GM23248 (cell line): ENCODE measurements at regions not wholly inside any gene's neighbourhood (a gene's known extent, or its start where the extent isn't known, plus 50 kb on each side); places are given as distances from the start of the nearest gene placed in this dataset.

Experiments
- DNase-seq: peaks from one replicate; pipeline ENCODE4 v3.0.0-alpha.2; 2015
- H2AFZ ChIP-seq: fragments of 200-600 bp; sonication (generic); 2 replicates; pipeline ENCODE4 v1.6.1; 2016; ENCODE audit warnings: antibody characterized with exemption
- H3F3A ChIP-seq: fragments of 200-600 bp; sonication (generic); 2 replicates; pipeline ENCODE4 v1.6.1; 2016; ENCODE audit warnings: mild to moderate bottlenecking, antibody characterized with exemption, mixed run types; ENCODE audit not compliant: insufficient read depth
- H3K27ac ChIP-seq: fragments of 200-600 bp; sonication (generic); 2 replicates; pipeline ENCODE4 v1.5.1; 2016; ENCODE audit warnings: mild to moderate bottlenecking
- H3K27me3 ChIP-seq: fragments of 200-600 bp; sonication (generic); replicated peaks from 2 replicates; pipeline ENCODE4 v1.6.1; 2016; ENCODE audit warnings: mild to moderate bottlenecking; ENCODE audit not compliant: insufficient read depth
- H3K36me3 ChIP-seq: fragments of 200-600 bp; sonication (generic); 2 replicates; pipeline ENCODE4 v1.6.1; 2016; ENCODE audit warnings: low read depth, mild to moderate bottlenecking
- H3K4me1 ChIP-seq: fragments of 200-600 bp; sonication (generic); 2 replicates; pipeline ENCODE4 v1.6.1; 2016; ENCODE audit warnings: mild to moderate bottlenecking; ENCODE audit not compliant: insufficient read depth
- H3K4me2 ChIP-seq: fragments of 200-600 bp; sonication (generic); one replicate; pipeline ENCODE4 v1.6.1; 2016; ENCODE audit warnings: mild to moderate bottlenecking; ENCODE audit not compliant: unreplicated experiment
- H3K4me3 ChIP-seq: fragments of 200-600 bp; sonication (generic); 2 replicates; pipeline ENCODE4 v1.5.1; 2016; ENCODE audit warnings: mild to moderate bottlenecking
- H3K79me2 ChIP-seq: fragments of 200-600 bp; sonication (generic); 2 replicates; pipeline ENCODE4 v1.6.1; 2016; ENCODE audit warnings: mild to moderate bottlenecking; ENCODE audit not compliant: insufficient read depth
- H3K9ac ChIP-seq: fragments of 200-600 bp; sonication (generic); 2 replicates; pipeline ENCODE4 v1.6.1; 2016; ENCODE audit warnings: mild to moderate bottlenecking
- H3K9me2 ChIP-seq: fragments of 200-600 bp; sonication (generic); 2 replicates; pipeline ENCODE4 v1.6.1; 2016; ENCODE audit warnings: mixed run types, mild to moderate bottlenecking, moderate library complexity; ENCODE audit not compliant: insufficient read depth
- H3K9me3 ChIP-seq: fragments of 200-600 bp; sonication (generic); one replicate; pipeline ENCODE4 v1.6.1; 2017; ENCODE audit warnings: low read depth
- H4K20me1 ChIP-seq: fragments of 200-600 bp; sonication (generic); 2 replicates; pipeline ENCODE4 v1.6.0; 2016; ENCODE audit not compliant: insufficient read depth
- EZH2 ChIP-seq: fragments of 200-600 bp; sonication (generic); IDR thresholded peaks from 2 replicates; pipeline ENCODE4 v1.6.1; 2018; ENCODE audit warnings: antibody characterized with exemption, mild to moderate bottlenecking; ENCODE audit not compliant: insufficient read depth, poor library complexity, severe bottlenecking
- EZH2phosphoT487 ChIP-seq: fragments of 200-600 bp; sonication (generic); IDR thresholded peaks from 2 replicates; pipeline ENCODE4 v1.6.1; 2018; ENCODE audit warnings: antibody characterized with exemption, moderate library complexity, mild to moderate bottlenecking, low read depth; ENCODE audit not compliant: insufficient read depth
- WGBS, 2 experiments: methylation state at CpG; one replicate each; pipeline ENCODE4 v1.1.6; 2015 to 2017; ENCODE audit warnings: low lambda C conversion rate in 2 of 2, low coverage in 1 of 2; ENCODE audit errors: missing lambda C conversion rate in 2 of 2; 5-methylcytosine and 5-hydroxymethylcytosine counted together
- in situ Hi-C: fragments of 300-500 bp; cut with MboI; formaldehyde crosslinking; loops from 2 replicates; pipeline ENCODE4 v1.15.0; 2020

GRCh38 chr13:83220241-83220640 is 662.0 kb downstream of the SLITRK1 start:
- no peak overlapping the region for H3K27ac ChIP-seq
- H3K79me2 ChIP-seq, result no peaks in the 10 kb centered on the region
- DNase-seq, result peak; percentile 36
- H3K4me1 ChIP-seq, result peaks cover 50% of the 10 kb centered on the region
- in situ Hi-C loops, result no loop called here
- no peak overlapping the region for H3K9ac ChIP-seq
- no peak overlapping the region for H3K4me2 ChIP-seq
- H3K9me3 ChIP-seq, result no peaks in the 10 kb centered on the region
- H3F3A ChIP-seq, result peaks cover 46% of the 10 kb centered on the region
- no peak overlapping the region for H2AFZ ChIP-seq
- H3K4me3 ChIP-seq, result no peak overlapping the region
- H3K36me3 ChIP-seq, result no peaks in the 10 kb centered on the region
- H3K9me2 ChIP-seq, result no peaks in the 10 kb centered on the region
- TF ChIP-seq EZH2 (no peak), EZH2phosphoT487 (no peak)
- H3K27me3 ChIP-seq, result no peaks in the 10 kb centered on the region
- WGBS, 2 experiments, result 95 to 97% methylated on average over 2 of the region's 2 CpGs
- H4K20me1 ChIP-seq, result no peaks in the 10 kb centered on the region

GRCh38 chr13:83219832-83220231 is 662.4 kb downstream of the SLITRK1 start:
- Histone ChIP-seq H3K27me3 (no peaks in the 10 kb centered on the region), H3K79me2 (no peaks in the 10 kb centered on the region), H3K27ac (no peak overlapping the region), H3K9me2 (no peaks in the 10 kb centered on the region), H3K9me3 (no peaks in the 10 kb centered on the region), H3K4me2 (no peak overlapping the region), H3K9ac (no peak overlapping the region), H4K20me1 (no peaks in the 10 kb centered on the region), H3F3A (peaks cover 49% of the 10 kb centered on the region), H2AFZ (no peak overlapping the region), H3K4me3 (no peak overlapping the region), H3K36me3 (no peaks in the 10 kb centered on the region), H3K4me1 (peaks cover 53% of the 10 kb centered on the region)
- in situ Hi-C loops, result no loop called here
- TF ChIP-seq EZH2phosphoT487 (no peak), EZH2 (no peak)
- no peak for DNase-seq
- WGBS, 2 experiments, result 98% methylated on average over 3 of the region's 3 CpGs

- in situ Hi-C loops, result no loop called here
- Histone ChIP-seq H3K4me1 (peaks cover 51% of the 10 kb centered on the region), H3K27ac (peak overlapping the region; percentile 54), H3F3A (peaks cover 38% of the 10 kb centered on the region), H2AFZ (peak overlapping the region; percentile 25), H3K27me3 (no peaks in the 10 kb centered on the region), H3K4me3 (no peak overlapping the region), H3K9me2 (no peaks in the 10 kb centered on the region), H3K79me2 (no peaks in the 10 kb centered on the region), H3K36me3 (no peaks in the 10 kb centered on the region), H4K20me1 (no peaks in the 10 kb centered on the region), H3K9ac (no peak overlapping the region), H3K4me2 (peak overlapping the region; percentile 47), H3K9me3 (no peaks in the 10 kb centered on the region)
- TF ChIP-seq EZH2phosphoT487 (no peak), EZH2 (no peak)
- 64 to 68% methylated on average over 1 of the region's 1 CpG for WGBS, 2 experiments
- peak; percentile 52 for DNase-seq
Measured at GRCh38 chr13:83216479-83217245, 665.6 kb downstream of the SLITRK1 start.

GRCh38 chr13:83215627-83216026 is 666.6 kb downstream of the SLITRK1 start:
- peak; percentile 81 for DNase-seq
- Histone ChIP-seq H3K9ac (no peak overlapping the region), H3K4me2 (peak overlapping the region; percentile 47), H3K27ac (peak overlapping the region; percentile 54), H3K79me2 (no peaks in the 10 kb centered on the region), H3K9me2 (no peaks in the 10 kb centered on the region), H4K20me1 (no peaks in the 10 kb centered on the region), H3K9me3 (no peaks in the 10 kb centered on the region), H3K27me3 (no peaks in the 10 kb centered on the region), H3K4me1 (peaks cover 44% of the 10 kb centered on the region), H3K36me3 (no peaks in the 10 kb centered on the region), H2AFZ (0 out of 2 replicates have a peak overlapping the region, but pooled peaks have one; percentile 25), H3F3A (peaks cover 36% of the 10 kb centered on the region), H3K4me3 (peak overlapping the region; percentile 34)
- WGBS, 2 experiments, result 4 to 17% methylated on average over 1 of the region's 1 CpG
- in situ Hi-C loops, result no loop called here
- TF ChIP-seq EZH2phosphoT487, result no peak
- no peak for TF ChIP-seq EZH2
